ENCODE measurements at regions not wholly inside any gene's neighbourhood (a gene's known extent, or its start where the extent isn't known, plus 50 kb on each side); places are given as distances from the start of the nearest gene placed in this dataset.
"Not testable (repeated sequence)": the region's sequence is repeated elsewhere in the genome, so short reads cannot be mapped to it uniquely, and the experiment has no call there.

DNA sequence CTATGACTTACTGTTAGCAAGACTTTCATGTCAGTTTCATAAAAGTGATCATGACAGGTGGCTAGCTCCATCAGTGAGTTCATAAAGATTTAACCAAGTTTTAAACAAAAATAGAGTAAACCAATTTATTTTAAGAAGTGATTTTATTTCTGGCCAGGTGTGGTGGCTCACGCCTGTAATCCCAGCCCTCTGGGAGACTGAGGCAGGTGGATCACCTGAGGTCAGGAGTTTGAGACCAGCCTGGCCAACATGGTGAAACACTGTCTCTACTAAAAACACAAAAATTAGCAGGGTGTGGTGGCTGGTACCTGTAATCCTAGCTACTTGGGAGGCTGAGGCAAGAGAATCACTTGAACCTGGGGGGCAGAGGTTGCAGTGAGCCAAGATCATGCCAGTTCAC is 111.4 kb upstream of the MAP2 start:
- DNase-seq: not testable (repeated sequence)

- DNase-seq: no peak
Observed at GRCh38 chr2:209314653-209315052, 109.2 kb upstream of the MAP2 start.

GRCh38 chr2:209316141-209316540 is 107.7 kb upstream of the MAP2 start:
- no peak for DNase-seq

DNA sequence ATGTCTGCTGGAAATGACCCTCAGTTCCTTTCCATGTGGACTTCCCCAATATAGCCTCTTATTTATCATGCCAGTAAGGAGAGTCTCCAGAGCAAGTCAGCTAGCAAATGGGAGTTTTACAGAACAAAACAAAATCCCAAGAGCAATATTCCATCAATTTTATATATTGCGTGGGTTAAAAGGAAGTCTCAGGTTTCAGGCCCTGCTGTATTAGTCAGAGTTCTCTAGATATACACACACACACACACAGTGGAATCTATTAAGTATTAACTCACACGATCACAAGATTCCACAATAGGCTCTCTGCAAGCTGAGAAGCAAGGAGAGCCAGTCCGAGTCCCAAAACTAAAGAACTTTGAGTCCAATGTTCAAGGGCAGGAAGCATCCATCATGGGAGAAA is 102.8 kb upstream of the MAP2 start:
- no peak for DNase-seq

DNA sequence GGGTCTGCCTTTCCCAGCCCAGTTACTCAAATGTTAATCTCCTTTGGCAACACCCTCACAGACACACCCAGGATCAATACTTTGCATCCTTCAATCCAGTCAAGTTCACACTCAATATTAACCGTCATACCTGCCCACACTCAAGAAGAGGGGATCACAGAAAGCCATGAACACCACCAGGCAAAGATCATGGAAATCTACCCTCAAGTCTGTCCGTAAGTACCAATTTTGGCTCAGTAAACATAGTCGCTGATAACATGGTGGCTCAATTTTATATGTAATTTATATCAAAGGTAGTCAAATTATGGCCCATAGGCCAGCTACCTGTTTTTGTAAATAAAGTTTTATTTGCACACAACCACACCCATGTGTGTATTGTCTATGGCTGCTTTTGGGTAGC is 102.3 kb upstream of the MAP2 start:
- DNase-seq: no peak

DNA sequence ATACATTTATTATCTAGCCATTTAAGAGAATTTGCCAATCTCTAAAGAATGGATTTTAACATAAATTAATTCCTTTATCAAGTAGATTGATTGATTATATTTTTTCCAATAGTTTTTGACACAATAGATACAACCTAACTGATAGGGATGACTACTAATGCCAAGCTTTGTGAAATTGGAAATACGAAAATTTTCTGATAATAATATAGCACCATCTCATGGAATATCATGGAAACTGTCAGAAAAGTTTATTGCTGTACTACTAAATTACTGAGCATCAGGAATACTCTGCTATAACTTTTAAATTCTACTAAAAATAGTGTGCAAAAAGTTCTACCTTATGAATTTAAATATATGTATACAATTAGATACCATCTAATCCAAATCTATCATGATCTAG is 101.8 kb upstream of the MAP2 start:
- DNase-seq: peak; percentile 6

- no peak for DNase-seq
Observed at GRCh38 chr2:209322905-209323512, 100.8 kb upstream of the MAP2 start.

DNA sequence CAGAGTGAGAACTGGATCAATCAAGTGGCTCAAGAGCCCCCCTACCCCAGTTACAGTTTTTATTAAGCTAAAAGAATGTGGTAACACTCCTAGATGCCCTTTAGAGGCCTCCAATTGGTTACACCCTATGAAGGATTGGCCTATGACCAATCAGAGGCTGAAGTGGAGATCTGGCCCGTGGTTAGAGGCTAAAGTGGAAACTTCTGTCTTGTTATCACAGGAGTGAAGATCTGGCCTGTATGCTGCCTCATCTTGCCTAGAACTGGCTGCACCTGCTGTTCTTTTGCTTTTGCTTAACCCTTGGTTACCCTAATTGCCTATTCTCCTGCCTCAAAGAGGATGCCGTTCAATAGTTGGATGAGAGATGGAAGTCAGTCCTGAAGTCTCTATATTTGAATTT is 100.1 kb upstream of the MAP2 start:
- peak; percentile 28 for DNase-seq

- no peak for DNase-seq
Observed at GRCh38 chr2:209324281-209324680, 99.6 kb upstream of the MAP2 start.

- peak; percentile 59 for DNase-seq
Observed at GRCh38 chr2:209331291-209331844, 92.5 kb upstream of the MAP2 start.

DNA sequence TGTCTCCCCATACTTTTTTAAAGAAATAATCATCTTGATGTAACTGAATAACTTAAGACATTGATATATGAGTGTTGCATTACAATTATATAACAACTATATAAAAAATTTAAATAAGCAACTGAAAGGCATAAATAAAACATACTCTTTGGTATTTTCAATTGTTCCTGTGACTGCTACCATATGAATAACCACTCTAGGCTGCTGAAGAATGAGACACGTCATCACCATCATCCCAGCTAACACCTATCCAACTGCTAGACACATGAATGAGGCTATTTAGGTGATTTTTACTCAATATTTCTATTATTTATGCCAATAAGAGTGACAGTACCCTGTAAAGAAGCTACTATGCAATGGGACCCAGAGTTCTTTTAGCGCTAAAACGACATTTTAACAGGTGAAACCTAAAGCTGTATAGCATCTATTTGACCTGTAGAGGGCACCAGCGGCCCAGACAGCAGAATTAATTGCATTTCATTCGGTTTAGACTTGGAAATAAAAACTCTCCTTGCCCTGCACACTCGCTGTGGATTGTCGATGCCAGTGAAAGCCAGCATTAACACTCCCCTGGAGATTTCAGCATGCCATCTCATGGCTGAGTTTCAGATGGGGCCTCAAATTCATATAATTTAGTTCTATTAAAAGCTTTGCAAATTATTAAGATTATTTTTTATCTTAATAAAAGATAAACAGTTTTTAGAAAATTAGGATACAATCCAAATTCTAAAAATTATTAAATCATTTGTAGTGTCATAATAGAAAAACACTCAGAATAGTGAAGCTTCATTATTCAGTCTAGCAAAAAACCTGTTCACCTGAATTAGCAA is 89.4 kb upstream of the MAP2 start:
- peak; percentile 84 for DNase-seq

DNA sequence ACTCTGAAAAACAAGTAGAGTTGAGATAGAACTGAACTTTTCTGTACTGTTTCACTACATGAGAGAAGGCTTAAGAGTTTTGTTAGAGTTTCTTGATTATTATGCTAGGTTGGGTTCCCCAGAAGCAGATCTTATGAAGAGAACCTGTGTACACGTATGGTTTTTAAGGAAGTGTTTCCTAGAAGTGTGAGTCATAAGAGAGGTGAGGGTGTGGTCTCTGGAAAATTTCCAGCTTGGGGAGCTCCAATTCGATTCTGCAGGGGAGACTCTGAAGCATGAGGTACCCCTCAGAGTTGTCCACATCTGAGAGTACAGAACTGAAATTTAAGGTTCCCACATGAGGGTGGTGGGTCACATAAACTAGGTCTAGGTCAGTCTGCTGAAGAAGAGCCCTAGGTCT is 83.3 kb upstream of the MAP2 start:
- DNase-seq: peak; percentile 20

DNA sequence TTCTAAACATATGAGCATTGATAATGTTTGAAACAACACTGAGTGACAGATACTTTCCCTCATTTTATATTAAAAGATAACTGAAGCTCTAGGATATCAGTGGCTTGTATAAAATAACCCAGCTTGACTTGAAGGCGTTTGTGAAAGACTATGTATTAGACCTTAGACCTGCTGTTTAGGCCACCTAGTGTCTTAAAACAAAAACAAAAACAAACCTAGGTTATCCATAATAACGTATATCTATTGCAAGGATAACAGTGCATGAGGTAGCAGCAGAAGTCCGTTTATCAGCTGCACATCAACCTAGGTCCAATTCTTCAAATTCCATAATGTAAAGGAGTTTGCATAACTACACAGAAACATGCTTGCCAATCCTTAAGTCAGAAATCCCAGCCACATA is 79.5 kb upstream of the MAP2 start:
- DNase-seq: no peak

GRCh38 chr2:209348433-209348832 is 75.4 kb upstream of the MAP2 start:
- peak; percentile 62 for DNase-seq

GRCh38 chr2:209351636-209352035 is 72.2 kb upstream of the MAP2 start:
- no peak for DNase-seq

- DNase-seq: no peak
Observed at GRCh38 chr2:209358992-209359391, 64.9 kb upstream of the MAP2 start.

DNA sequence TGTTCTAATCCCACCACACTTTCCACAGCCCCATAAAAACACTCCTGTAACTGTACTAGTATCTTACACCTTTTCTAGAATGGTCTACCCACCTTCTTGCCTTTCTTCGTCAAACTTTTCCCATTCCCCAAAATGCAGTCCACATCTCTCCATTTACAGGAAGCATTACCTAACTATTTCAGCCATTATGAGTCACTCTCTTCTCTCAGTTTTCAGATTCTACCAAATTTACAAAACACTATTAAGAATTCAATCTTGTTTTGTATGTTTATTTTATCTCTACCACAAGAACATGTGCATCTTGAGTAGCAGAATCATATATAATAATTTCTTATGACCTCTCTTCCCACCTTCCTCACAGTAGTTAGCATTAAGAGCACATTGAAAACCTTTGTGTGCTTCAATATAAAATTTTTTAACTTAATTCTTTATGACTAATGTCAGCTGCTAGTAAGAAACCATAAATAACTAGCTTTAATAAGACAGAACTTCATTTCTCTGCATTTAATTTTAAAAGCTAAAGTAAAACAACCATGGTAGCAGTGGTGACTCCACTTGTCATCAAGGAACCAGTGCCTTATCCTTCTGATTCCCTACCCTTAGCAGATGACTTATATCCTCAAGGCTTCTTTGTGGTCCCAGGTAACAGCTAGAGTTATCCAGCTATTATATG is 56.6 kb upstream of the MAP2 start:
- DNase-seq: no peak

DNA sequence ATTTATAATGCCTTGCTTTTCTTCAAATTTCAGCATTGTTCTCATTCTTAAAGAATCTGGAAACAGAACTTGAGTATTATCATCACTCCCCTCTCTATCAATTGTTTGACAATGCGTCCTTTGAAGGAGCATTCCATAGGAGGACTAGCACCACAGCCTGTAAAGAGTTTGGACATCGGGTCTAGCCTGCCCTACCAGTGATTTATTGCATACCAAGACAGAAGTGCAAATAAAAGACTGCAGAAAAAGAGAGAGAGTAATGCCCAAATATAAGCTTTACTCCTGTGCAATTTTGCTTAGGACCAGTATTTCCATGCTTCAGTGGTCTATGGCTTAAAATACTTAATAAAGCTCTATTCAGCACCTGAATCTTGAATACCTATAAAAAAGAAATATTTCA is 55.4 kb upstream of the MAP2 start:
- DNase-seq: no peak

DNA sequence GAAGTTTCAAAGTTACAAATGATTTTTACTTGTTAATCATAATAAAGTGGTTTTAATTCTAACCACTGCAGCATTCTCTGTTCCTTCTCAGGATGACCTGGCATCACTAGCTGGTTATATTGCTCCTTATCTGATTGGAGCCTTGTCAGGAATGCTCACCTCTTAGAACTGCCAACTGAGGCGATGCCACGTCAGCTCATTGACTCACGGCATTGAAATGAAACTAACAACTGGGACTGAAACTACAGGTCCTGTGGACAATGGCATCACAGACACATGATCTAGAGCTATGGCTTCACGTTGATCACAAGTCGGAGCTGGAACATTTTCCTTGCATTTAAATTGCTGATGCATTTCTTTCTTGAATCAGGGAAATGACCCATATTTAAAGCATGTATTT is 54.9 kb upstream of the MAP2 start:
- peak; percentile 5 for DNase-seq

DNA sequence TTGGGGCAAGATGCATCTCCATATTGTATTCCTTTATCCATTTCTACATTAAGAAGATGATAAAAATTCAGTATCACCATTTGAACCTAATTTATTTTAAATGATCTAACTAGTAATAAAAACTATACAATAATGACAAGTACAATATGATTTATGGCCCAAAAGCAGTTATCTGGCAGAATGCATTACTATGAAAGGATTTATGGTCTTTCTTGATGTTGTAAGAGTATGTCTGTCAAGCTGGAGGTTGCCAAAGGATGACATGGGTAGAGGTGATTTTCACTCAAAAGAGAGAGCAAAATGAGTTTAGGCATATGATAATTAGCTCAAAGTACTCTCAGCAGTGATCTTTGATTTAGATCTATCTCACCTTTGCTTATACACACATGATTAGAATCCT is 54.2 kb upstream of the MAP2 start:
- no peak for DNase-seq

DNA sequence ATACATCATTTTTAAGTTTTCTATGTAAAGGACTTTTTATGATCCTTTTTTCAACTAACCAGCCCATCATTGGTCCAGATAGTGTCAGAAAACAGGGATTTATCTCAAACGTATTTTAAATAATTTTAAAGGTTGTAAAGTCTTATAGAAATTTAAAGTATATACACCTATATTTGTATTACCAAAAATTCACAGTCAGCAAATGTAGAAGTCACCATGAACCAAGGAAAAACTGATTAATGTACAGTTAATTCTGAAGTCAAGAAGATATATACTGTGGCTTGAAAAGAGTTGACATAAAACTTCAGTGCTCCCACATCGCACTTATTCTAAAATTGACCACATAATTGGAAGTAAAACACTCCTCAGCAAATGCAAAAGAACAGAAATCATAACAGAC is 52.4 kb upstream of the MAP2 start:
- DNase-seq: no peak
